Activated CD4-positive, CD25-positive, alpha-beta regulatory T cell treated with anti-CD3 and anti-CD28 coated beads, Interleukin-2, amount 50 U/mL, for 16 hours (primary cell): ENCODE measurements at regions not wholly inside any gene's neighbourhood (a gene's known extent, or its start where the extent isn't known, plus 50 kb on each side); places are given as distances from the start of the nearest gene placed in this dataset.

ENCODE experiments used
- DNase-seq: peaks from one replicate; pipeline ENCODE4 v3.0.0-alpha.2; 2020; ENCODE audit warnings: low read depth, low spot score

GRCh38 chr1:221350091-221350490 is 391.8 kb downstream of the DUSP10 start:
- no peak for DNase-seq

- DNase-seq: no peak
Observed at GRCh38 chr1:221356693-221357092, 385.2 kb downstream of the DUSP10 start.

GRCh38 chr1:221363039-221363438 is 378.9 kb downstream of the DUSP10 start:
- DNase-seq: no peak

- no peak for DNase-seq
Observed at GRCh38 chr1:221366495-221367110, 375.3 kb downstream of the DUSP10 start.

GRCh38 chr1:221371705-221372104 is 370.2 kb downstream of the DUSP10 start:
- no peak for DNase-seq

- DNase-seq: no peak
Observed at GRCh38 chr1:221373795-221374194, 368.1 kb downstream of the DUSP10 start.

- no peak for DNase-seq
Observed at GRCh38 chr1:221376286-221376685, 365.6 kb downstream of the DUSP10 start.

GRCh38 chr1:221381910-221382623 is 359.8 kb downstream of the DUSP10 start:
- DNase-seq: no peak

- DNase-seq: no peak
Observed at GRCh38 chr1:221392453-221392852, 349.4 kb downstream of the DUSP10 start.

GRCh38 chr1:221394011-221394544 is 347.8 kb downstream of the DUSP10 start:
- no peak for DNase-seq

- DNase-seq: no peak
Observed at GRCh38 chr1:221396526-221396925, 345.4 kb downstream of the DUSP10 start.

GRCh38 chr1:221397141-221397540 is 344.7 kb downstream of the DUSP10 start:
- DNase-seq: no peak

- DNase-seq: no peak
Observed at GRCh38 chr1:221397606-221398005, 344.3 kb downstream of the DUSP10 start.

- no peak for DNase-seq
Observed at GRCh38 chr1:221405146-221405545, 336.7 kb downstream of the DUSP10 start.

GRCh38 chr1:221408117-221408803 is 333.6 kb downstream of the DUSP10 start:
- DNase-seq: no peak

GRCh38 chr1:221411283-221411682 is 330.6 kb downstream of the DUSP10 start:
- no peak for DNase-seq

- DNase-seq: no peak
Observed at GRCh38 chr1:221414772-221415539, 326.9 kb downstream of the DUSP10 start.

- DNase-seq: no peak
Observed at GRCh38 chr1:221415651-221416050, 326.2 kb downstream of the DUSP10 start.

- no peak for DNase-seq
Observed at GRCh38 chr1:221416142-221416541, 325.7 kb downstream of the DUSP10 start.

GRCh38 chr1:221416723-221417122 is 325.2 kb downstream of the DUSP10 start:
- no peak for DNase-seq

GRCh38 chr1:221418346-221418745 is 323.5 kb downstream of the DUSP10 start:
- no peak for DNase-seq
